ENCODE measurements at regions not wholly inside any gene's neighbourhood (a gene's known extent, or its start where the extent isn't known, plus 50 kb on each side); places are given as distances from the start of the nearest gene placed in this dataset.

GRCh38 chr5:4875942-4876341, 264.2 kb upstream of the ADAMTS16 start:
- TF ChIP-seq CTCF (IDR thresholded peaks at IDR 0.05; ENCODE audit: insufficient read depth, low read depth, low read length), result no peak
- no peak for TF ChIP-seq EZH2 (IDR thresholded peaks at IDR 0.05; ENCODE audit: insufficient read depth, low read length)
